ENCODE measurements at regions not wholly inside any gene's neighbourhood (a gene's known extent, or its start where the extent isn't known, plus 50 kb on each side); places are given as distances from the start of the nearest gene placed in this dataset.

DNA sequence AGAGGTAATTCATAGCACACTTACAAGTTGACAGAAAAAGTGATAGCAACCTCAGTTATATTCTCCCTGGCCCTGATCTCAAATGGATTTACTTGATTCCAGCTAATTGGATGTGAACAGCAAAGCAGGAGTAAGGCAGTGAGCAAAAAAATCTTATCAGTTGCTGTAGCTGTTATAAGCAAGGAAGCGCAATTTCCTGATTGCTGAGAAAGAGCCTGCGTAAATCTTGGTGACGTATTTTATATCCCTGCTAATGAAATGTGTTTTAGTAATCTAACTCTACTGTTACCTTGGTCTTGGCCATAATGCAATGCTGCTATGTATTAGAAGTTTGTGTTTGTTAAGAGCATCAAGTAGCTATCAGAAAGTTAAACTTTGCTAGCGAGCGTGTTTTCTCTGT lies 661.2 kb upstream of the SEMA6A start:
- TF ChIP-seq, protein P1, sequence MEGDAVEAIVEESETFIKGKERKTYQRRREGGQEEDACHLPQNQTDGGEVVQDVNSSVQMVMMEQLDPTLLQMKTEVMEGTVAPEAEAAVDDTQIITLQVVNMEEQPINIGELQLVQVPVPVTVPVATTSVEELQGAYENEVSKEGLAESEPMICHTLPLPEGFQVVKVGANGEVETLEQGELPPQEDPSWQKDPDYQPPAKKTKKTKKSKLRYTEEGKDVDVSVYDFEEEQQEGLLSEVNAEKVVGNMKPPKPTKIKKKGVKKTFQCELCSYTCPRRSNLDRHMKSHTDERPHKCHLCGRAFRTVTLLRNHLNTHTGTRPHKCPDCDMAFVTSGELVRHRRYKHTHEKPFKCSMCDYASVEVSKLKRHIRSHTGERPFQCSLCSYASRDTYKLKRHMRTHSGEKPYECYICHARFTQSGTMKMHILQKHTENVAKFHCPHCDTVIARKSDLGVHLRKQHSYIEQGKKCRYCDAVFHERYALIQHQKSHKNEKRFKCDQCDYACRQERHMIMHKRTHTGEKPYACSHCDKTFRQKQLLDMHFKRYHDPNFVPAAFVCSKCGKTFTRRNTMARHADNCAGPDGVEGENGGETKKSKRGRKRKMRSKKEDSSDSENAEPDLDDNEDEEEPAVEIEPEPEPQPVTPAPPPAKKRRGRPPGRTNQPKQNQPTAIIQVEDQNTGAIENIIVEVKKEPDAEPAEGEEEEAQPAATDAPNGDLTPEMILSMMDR (IDR thresholded peaks at IDR 0.05; ENCODE audit: insufficient read depth, low read length, poor library complexity, severe bottlenecking) = no peak
- no peak for DNase-seq (ENCODE audit: extremely low read depth, insufficient read length)
- Histone ChIP-seq H3K27me3 (replicated peaks; ENCODE audit: control insufficient read depth, insufficient read depth, low read length) (no peaks in the 10 kb centered on the region), H3K4me3 (replicated peaks; ENCODE audit: low read depth, low read length) (no peak overlapping the region), H3K36me3 (ENCODE audit: control insufficient read depth, insufficient read depth, low read length) (no peaks in the 10 kb centered on the region)

DNA sequence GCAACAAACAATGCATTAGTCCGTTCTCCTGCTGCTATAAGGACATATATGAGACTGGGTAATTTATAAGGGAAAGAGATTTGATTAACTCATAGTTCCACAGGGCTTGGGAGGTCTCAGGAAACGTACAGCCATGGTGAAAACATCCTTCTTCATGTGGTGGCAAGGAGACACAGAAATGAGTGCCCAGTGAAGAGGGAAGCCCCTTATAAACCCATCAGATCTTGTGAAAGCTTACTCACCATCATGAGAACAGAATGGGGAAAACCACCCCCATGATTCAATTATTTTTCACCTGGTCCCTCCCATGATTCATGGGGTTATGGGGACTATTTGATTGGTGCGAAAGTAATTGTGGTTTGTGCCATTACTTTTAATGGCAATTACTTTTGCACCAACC lies 655.8 kb upstream of the SEMA6A start:
- H3K4me3 ChIP-seq (replicated peaks; ENCODE audit: low read depth, low read length) = no peak overlapping the region
- TF ChIP-seq, protein P1 (IDR thresholded peaks at IDR 0.05; ENCODE audit: insufficient read depth, low read length, poor library complexity, severe bottlenecking) = no peak

DNA sequence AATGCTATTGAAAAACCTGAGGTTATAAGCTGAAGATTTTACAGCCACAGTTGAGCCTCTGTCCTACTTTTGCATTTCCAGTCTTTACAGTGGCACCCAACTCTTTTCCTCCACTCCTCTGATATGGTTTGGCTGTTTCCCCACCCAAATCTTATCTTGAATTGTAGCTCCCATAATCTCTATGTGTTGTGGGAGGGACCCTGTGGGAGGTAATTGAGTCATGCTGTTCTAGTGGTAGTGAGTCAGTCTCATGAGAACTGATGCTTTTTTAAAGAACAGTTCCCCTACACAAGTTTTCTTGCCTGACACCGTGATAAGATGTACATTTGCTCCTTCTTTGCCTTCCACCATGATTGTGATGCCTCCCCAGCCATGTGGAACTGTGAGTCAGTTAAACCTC lies 646.1 kb upstream of the SEMA6A start:
- H3K27me3 ChIP-seq (replicated peaks; ENCODE audit: control insufficient read depth, insufficient read depth, low read length) = no peaks in the 10 kb centered on the region
- no peak for DNase-seq (ENCODE audit: extremely low read depth, insufficient read length)
- H3K36me3 ChIP-seq (ENCODE audit: control insufficient read depth, insufficient read depth, low read length) = no peaks in the 10 kb centered on the region
- TF ChIP-seq, protein P1 (IDR thresholded peaks at IDR 0.05; ENCODE audit: insufficient read depth, low read length, poor library complexity, severe bottlenecking) = no peak
- no peak overlapping the region for H3K4me3 ChIP-seq (replicated peaks; ENCODE audit: low read depth, low read length)

More for the DNA sequence above, 655.8 kb upstream of the SEMA6A start:
- no peak for DNase-seq (ENCODE audit: extremely low read depth, insufficient read length)
- Histone ChIP-seq H3K36me3 (ENCODE audit: control insufficient read depth, insufficient read depth, low read length) (no peaks in the 10 kb centered on the region), H3K27me3 (replicated peaks; ENCODE audit: control insufficient read depth, insufficient read depth, low read length) (no peaks in the 10 kb centered on the region)

DNA sequence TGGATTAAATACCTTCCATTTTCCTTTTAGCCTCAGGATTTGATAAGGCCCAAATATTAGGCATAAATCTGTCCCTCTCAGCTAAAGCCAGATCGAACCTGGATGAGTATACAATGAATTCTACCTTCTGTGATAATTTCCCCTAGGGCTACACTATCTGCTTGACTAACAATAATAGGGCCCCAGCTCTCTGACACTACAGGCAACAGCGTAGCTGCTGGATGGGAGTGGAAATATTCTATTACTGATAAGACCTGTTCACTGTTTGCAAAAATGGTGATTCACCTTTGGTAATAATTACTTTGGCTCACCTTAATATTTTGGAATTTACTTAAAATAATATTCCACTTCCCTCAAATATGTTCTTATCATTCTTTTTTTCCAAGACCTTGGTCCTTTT lies 644.2 kb upstream of the SEMA6A start:
- DNase-seq (ENCODE audit: extremely low read depth, insufficient read length) = no peak
- Histone ChIP-seq H3K4me3 (replicated peaks; ENCODE audit: low read depth, low read length) (no peak overlapping the region), H3K27me3 (replicated peaks; ENCODE audit: control insufficient read depth, insufficient read depth, low read length) (no peaks in the 10 kb centered on the region), H3K36me3 (ENCODE audit: control insufficient read depth, insufficient read depth, low read length) (no peaks in the 10 kb centered on the region)
- TF ChIP-seq, protein P1 (IDR thresholded peaks at IDR 0.05; ENCODE audit: insufficient read depth, low read length, poor library complexity, severe bottlenecking) = no peak

DNA sequence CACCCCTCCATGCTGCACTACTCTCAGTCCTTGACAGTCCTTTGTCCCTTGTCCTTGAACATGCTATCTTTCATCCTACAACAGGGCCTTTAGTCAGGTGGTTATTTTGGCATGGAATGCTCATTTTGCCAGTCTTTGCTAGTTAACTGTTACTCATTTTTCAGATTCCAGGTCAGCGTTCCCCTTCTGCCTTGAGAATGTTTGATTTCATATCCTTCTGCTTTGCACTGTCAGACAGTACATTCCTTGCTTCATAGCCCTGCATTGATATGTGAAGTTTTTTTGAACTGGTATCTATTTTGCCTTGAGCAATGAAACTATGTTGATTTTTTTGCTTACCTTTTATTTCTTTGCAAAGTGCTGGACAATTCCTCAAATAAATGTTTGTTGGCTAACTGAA lies 638.2 kb upstream of the SEMA6A start:
- no peak overlapping the region for H3K4me3 ChIP-seq (replicated peaks; ENCODE audit: low read depth, low read length)
- DNase-seq (ENCODE audit: extremely low read depth, insufficient read length) = no peak
- H3K27me3 ChIP-seq (replicated peaks; ENCODE audit: control insufficient read depth, insufficient read depth, low read length) = no peaks in the 10 kb centered on the region
- no peaks in the 10 kb centered on the region for H3K36me3 ChIP-seq (ENCODE audit: control insufficient read depth, insufficient read depth, low read length)
- TF ChIP-seq, protein P1 (IDR thresholded peaks at IDR 0.05; ENCODE audit: insufficient read depth, low read length, poor library complexity, severe bottlenecking) = no peak

DNA sequence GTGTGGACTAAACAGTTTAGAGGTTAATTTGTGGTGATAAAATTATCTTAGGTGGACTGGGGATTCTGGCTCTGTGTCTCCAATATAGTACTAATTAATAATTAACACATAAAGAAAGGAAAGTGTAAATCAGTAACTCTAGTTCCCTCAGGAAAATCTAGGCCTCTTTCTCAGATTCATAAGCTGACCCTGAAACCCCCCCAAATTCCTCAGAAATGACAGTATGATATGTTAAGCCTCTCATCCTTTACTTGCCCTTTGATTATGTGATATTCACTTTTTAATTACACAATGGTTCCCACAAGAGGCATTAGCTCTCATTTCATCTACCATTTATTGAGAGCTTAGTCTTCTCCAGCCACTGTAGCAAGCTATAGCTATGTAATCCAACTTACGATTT lies 636.2 kb upstream of the SEMA6A start:
- DNase-seq (ENCODE audit: extremely low read depth, insufficient read length) = no peak
- no peaks in the 10 kb centered on the region for H3K27me3 ChIP-seq (replicated peaks; ENCODE audit: control insufficient read depth, insufficient read depth, low read length)
- TF ChIP-seq, protein P1 (IDR thresholded peaks at IDR 0.05; ENCODE audit: insufficient read depth, low read length, poor library complexity, severe bottlenecking) = no peak
- no peaks in the 10 kb centered on the region for H3K36me3 ChIP-seq (ENCODE audit: control insufficient read depth, insufficient read depth, low read length)
- no peak overlapping the region for H3K4me3 ChIP-seq (replicated peaks; ENCODE audit: low read depth, low read length)

All from GM06990 (cell line).